IPS-18a (cell line): ENCODE measurements at regions not wholly inside any gene's neighbourhood (a gene's known extent, or its start where the extent isn't known, plus 50 kb on each side); places are given as distances from the start of the nearest gene placed in this dataset.
"Not testable (repeated sequence)": the region's sequence is repeated elsewhere in the genome, so short reads cannot be mapped to it uniquely, and the experiment has no call there.

Experiments
- H3K27ac ChIP-seq: one replicate; pipeline ENCODE4 v1.5.1; 2013; ENCODE audit warnings: low read length
- H3K27me3 ChIP-seq: one replicate; pipeline ENCODE4 v1.6.1; 2013; ENCODE audit warnings: mild to moderate bottlenecking, low read length; ENCODE audit not compliant: control insufficient read depth, insufficient read depth
- H3K36me3 ChIP-seq: one replicate; pipeline ENCODE4 v1.6.1; 2013; ENCODE audit warnings: low read depth, low read length; ENCODE audit not compliant: control insufficient read depth
- H3K4me1 ChIP-seq: one replicate; pipeline ENCODE4 v1.6.1; 2013; ENCODE audit warnings: low read depth, low read length; ENCODE audit not compliant: control insufficient read depth
- H3K4me3 ChIP-seq: one replicate; pipeline ENCODE4 v1.5.1; 2013; ENCODE audit warnings: low read length
- H3K9ac ChIP-seq: one replicate; pipeline ENCODE4 v1.6.1; 2013; ENCODE audit warnings: mild to moderate bottlenecking, low read length, moderate library complexity
- H3K9me3 ChIP-seq: one replicate; pipeline ENCODE4 v1.6.1; 2013; ENCODE audit warnings: low read depth, low read length; ENCODE audit not compliant: control insufficient read depth

DNA sequence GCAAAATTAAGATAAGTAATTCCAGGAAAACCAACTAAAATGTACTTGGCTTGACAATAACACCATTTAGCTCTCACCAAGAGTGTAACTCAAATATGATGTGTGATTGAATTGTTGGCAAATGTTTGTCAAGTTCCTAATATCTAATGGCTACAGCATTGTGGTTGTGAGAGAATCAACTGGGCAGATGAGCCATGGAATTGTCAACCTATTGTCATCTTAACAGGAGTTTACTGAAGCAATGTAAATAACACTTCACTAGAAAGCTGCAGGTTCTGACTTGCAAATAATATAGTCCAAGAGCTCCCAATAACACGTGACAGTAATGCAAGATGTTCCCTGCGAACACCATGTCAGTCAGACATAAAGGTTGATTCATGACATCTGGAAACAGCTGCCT, 495.2 kb upstream of the MEIS1 start:
- Histone ChIP-seq H3K27me3 (no peaks in the 10 kb centered on the region), H3K36me3 (no peaks in the 10 kb centered on the region), H3K27ac (no peak overlapping the region), H3K4me1 (no peaks in the 10 kb centered on the region), H3K9me3 (no peaks in the 10 kb centered on the region), H3K9ac (no peak overlapping the region), H3K4me3 (no peak overlapping the region)

DNA sequence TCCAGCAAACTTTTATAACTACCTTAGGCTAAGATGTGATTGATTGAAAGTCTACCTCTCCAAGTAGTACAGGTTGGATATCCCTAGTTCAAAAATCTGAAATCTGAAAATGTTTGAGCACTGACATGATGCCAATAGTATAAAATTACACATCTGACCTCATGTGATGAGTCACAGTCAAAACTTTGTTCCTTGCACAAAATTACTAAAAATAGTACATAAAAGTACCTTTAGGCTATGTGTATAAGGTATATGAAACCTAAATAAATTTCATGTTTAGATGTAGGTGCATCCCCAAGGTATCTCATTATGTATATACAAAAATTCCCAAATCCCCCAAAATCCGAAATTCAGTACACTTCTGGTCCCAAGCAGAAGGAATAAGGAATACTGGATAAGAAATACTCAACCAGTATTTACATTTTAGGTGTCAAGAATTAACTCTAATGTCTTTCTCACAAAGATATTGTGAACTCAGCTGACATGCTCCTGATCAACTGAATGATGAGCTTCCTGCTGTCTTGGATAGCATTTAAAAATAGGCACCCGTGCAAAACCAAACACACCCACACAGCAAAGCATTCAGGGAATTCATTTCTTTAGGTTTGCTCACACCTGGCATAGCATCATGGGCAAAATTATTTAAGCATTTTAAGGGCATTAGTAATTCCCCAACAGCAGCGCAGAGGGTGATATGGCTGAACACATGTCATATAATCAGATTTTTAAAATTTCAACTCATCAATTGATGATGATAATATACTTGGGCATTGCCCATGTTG, 497.4 kb upstream of the MEIS1 start:
- Histone ChIP-seq H3K9me3 (no peaks in the 10 kb centered on the region), H3K4me3 (no peak overlapping the region), H3K4me1 (no peaks in the 10 kb centered on the region), H3K27me3 (no peaks in the 10 kb centered on the region), H3K27ac (no peak overlapping the region), H3K36me3 (no peaks in the 10 kb centered on the region), H3K9ac (no peak overlapping the region)

DNA sequence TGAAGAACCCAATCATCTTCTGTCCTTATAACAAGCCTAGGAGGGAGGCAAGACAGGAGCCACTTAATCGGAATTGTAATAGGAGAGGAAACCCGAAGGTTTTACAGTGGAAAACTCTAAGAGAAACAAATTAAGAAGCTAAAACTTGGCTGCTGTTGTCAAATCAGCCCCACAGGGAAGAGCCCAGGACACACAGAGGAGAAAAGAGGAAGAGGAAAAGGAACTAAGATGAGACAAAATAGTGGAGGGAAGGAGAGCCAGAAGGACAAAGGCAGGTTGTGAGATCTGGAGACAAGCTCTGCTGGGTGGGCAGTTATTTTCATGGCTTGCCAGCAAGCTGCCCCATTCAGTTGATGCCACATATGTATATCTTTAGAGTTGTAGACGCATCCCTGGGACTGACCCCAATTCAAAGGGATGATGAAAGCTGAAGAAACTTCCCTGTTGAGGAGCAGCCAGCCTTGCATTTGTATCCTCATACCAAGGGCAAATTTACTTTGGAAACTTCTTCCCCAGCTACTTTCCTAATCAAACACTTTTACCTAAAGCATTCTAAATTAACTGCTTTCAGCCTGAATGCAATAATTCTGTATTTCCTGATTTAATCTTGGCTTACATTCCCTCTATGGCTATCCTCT, 499.8 kb upstream of the MEIS1 start:
- Histone ChIP-seq H3K9me3 (no peaks in the 10 kb centered on the region), H3K4me1 (no peaks in the 10 kb centered on the region), H3K27ac (no peak overlapping the region), H3K27me3 (no peaks in the 10 kb centered on the region), H3K4me3 (no peak overlapping the region), H3K36me3 (no peaks in the 10 kb centered on the region), H3K9ac (no peak overlapping the region)

DNA sequence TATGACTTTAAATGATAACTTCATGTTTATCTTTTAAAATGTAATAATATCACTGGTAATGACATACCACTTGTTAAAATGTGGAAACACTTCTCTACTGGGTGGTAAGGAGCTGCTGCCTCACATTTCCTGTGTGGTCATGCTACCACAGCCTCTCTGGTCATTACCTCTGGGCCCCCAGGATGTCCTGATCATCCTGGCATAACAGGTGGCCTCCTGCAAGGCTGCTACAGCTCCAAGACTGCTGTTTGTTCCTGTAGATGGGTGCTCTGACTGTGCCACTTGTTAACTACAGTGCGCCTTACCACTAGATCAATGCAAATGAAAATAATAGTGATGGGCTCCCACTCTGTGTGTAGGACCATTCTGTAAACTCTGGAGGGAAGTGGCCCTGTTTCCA, 500.2 kb upstream of the SPRED2 start:
- no peaks in the 10 kb centered on the region for H3K36me3 ChIP-seq
- no peak overlapping the region for H3K9ac ChIP-seq
- H3K4me3 ChIP-seq = no peak overlapping the region
- H3K27ac ChIP-seq = no peak overlapping the region
- H3K9me3 ChIP-seq = no peaks in the 10 kb centered on the region
- H3K27me3 ChIP-seq = no peaks in the 10 kb centered on the region
- H3K4me1 ChIP-seq = no peaks in the 10 kb centered on the region

DNA sequence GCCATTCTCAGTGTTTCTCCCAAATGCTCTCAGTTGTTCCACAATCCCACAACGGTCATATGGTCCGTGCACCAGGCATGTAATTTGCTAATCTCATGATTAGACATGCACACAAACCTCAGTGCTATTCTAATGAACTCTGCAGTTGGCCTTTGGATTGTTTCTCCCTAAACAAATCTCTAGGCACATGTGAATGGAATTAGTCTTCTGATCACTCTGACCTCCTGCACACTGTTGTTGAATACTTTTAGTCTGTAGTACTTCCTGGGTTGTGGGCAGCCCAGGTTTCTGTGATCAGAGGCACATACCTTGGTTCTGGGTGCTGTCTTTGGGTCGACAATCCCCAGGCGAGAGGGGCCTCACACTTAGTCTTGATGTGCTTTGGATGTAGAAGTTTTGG, 498.7 kb upstream of the SPRED2 start:
- H3K9me3 ChIP-seq = no peaks in the 10 kb centered on the region
- H3K4me1 ChIP-seq = no peaks in the 10 kb centered on the region
- no peaks in the 10 kb centered on the region for H3K36me3 ChIP-seq

DNA sequence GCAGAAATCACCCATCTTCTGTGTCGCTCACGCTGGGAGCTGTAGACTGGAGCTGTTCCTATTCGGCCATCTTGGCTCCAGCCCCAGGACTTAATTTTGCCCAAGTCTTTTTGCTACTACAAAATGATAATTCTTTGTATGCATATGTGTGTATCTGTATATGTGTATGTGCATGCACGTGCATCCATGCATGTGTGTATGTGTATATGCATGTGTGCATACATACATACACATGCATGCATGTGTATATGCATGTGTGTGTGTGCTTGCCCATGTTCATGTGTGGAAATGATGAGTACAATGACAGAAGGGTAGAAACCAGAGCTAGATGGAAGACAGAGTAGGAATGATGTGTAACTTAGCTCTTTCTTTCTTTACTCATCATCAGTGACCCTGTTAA, 497.9 kb upstream of the SPRED2 start:
- H3K4me1 ChIP-seq = no peaks in the 10 kb centered on the region
- H3K27ac ChIP-seq = no peak overlapping the region
- no peak overlapping the region for H3K4me3 ChIP-seq
- H3K9ac ChIP-seq = no peak overlapping the region
- no peaks in the 10 kb centered on the region for H3K27me3 ChIP-seq
- H3K9me3 ChIP-seq = no peaks in the 10 kb centered on the region
- H3K36me3 ChIP-seq = no peaks in the 10 kb centered on the region

More for the DNA sequence above, 498.7 kb upstream of the SPRED2 start:
- H3K27ac ChIP-seq = no peak overlapping the region
- H3K27me3 ChIP-seq = no peaks in the 10 kb centered on the region
- no peak overlapping the region for H3K4me3 ChIP-seq
- no peak overlapping the region for H3K9ac ChIP-seq

DNA sequence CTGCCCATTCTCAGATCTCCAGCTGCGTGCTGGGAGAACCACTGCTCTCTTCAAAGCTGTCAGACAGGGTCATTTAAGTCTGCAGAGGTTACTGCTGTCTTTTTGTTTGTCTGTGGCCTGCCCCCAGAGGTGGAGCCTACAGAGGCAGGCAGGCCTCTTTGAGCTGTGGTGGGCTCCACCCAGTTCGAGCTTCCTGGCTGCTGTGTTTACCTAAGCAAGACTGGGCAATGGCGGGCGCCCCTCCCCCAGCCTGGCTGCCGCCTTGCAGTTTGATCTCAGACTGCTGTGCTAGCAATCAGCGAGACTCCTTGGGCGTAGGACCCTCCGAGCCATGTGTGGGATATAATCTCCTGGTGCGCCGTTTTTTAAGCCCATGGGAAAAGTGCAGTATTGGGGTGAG, 497.3 kb upstream of the SPRED2 start:
- H3K9me3 ChIP-seq, H3K36me3 ChIP-seq: not testable (repeated sequence)

DNA sequence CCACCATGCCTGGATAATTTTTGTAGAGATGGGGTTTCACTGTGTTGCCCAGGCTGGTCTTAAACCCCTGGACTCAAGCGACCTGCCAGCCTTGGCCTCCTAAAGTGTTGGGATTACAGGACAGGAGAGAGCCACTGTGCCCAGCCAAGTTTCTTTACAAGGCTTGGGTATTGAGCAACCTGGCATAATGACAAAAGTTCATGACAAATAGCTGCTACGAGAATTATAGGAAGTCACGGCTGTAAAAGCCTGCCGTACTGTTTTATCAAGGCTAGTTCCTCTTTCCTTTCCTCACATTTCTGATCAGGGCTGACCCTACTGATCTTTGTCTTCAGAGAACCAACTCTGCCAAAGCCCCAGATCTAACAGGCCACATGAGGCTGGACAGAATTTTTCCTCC, 490.4 kb upstream of the SPRED2 start:
- Histone ChIP-seq H3K36me3 (no peaks in the 10 kb centered on the region), H3K9ac (no peak overlapping the region), H3K9me3 (no peaks in the 10 kb centered on the region), H3K4me1 (no peaks in the 10 kb centered on the region), H3K27me3 (no peaks in the 10 kb centered on the region), H3K4me3 (no peak overlapping the region), H3K27ac (no peak overlapping the region)

More for the DNA sequence above, 497.3 kb upstream of the SPRED2 start:
- H3K4me3 ChIP-seq, H3K27me3 ChIP-seq, H3K27ac ChIP-seq, H3K9ac ChIP-seq, H3K4me1 ChIP-seq: not testable (repeated sequence)

DNA sequence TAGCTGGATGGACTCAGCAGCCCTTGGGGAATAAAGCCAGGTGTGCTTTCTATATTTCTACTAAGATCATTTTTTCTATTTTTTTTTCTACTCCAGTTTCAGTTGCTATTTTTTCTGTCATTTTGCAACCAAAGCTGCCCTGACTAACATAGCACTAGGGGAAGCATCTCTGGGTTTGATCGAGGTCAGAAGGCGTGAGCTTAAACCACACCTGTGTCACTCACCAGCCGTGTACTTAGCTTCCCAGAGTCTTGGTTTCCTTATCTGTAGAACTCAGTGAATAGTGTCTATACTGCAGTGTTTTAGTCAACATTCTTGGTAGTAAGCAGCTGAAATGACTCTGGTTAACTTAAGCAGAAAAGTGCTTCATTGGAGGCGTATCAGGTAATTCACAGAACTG, 489.6 kb upstream of the SPRED2 start:
- Histone ChIP-seq H3K36me3 (no peaks in the 10 kb centered on the region), H3K27ac (no peak overlapping the region), H3K27me3 (no peaks in the 10 kb centered on the region), H3K4me1 (no peaks in the 10 kb centered on the region), H3K4me3 (no peak overlapping the region), H3K9me3 (no peaks in the 10 kb centered on the region), H3K9ac (no peak overlapping the region)

DNA sequence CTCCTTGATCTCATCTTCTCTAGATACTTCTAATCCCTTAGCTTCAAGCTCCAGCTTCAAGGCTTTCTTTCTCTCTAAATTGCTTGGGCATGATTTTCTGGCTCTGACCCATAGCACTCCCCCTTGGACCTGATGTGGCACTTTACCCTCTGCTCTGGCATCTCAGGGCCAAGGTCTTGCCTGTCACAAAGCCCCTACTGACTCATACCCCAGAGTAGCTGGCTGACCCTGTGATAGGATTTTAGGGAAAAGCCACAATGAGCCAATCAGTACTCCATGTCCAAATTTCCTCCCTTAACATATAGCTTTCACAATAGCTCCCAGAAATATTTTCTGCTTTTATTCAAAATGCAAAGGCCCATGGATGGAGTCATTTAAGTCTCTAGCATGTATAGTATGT, 488.7 kb upstream of the SPRED2 start:
- no peaks in the 10 kb centered on the region for H3K36me3 ChIP-seq
- H3K27me3 ChIP-seq = no peaks in the 10 kb centered on the region
- H3K9ac ChIP-seq = no peak overlapping the region

DNA sequence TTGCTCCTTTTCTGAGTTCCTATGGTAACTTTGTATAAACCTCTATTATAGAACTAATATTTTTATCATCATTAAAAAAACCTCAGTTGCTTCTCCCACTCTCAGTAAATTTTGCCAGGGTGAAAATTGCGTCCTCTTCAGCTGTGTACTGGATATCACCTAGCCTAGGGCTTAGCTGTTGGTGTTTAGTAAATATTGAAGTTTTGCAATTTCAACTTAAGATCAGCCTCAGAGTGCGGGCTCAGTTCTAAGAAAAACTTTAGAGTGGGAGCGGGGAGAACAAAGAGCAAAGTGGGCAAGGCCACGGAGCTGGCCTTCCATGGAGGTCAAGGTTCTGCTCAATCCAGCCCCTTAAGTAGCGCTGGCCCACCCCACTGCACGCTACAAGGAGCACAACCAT, 488.3 kb upstream of the SPRED2 start:
- H3K27ac ChIP-seq = no peak overlapping the region
- no peaks in the 10 kb centered on the region for H3K9me3 ChIP-seq
- H3K36me3 ChIP-seq = no peaks in the 10 kb centered on the region
- no peaks in the 10 kb centered on the region for H3K27me3 ChIP-seq
- no peak overlapping the region for H3K4me3 ChIP-seq
- H3K9ac ChIP-seq = no peak overlapping the region
- no peaks in the 10 kb centered on the region for H3K4me1 ChIP-seq

More for the DNA sequence above, 488.7 kb upstream of the SPRED2 start:
- H3K4me3 ChIP-seq = no peak overlapping the region
- H3K4me1 ChIP-seq = no peaks in the 10 kb centered on the region
- H3K27ac ChIP-seq = no peak overlapping the region
- H3K9me3 ChIP-seq = no peaks in the 10 kb centered on the region
